ENCODE measurements at regions not wholly inside any gene's neighbourhood (a gene's known extent, or its start where the extent isn't known, plus 50 kb on each side); places are given as distances from the start of the nearest gene placed in this dataset.

DNA sequence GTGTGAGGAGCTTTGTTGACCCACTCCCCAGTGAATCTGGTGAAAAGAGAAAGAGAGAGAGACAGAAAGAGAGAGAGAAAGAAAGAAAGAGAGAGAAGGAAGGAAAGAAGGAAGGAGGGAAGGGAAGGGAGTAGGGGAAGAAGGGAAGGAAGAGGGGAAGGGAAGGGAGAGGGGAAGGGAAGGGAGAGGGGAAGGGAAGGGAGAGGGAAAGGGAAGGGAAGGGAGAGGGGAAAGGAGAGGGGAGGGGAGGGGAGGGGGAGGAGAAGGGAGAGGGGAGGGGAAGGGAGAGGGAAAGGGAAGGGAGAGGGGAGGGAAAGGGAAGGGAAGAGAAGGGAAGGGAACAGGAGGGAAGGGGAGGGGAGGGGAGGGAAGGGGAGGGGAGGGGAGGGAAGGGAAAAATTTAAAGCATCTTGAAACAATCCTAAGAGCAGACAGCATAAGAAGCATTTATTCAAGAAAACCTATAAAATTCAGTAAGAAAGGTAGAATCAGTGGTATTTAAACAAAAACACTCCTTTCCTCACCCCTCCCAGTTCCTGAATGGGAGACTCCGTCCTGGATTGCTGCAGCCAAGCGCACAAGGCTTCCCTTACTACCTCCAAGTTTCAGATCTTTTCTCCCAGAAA is 846.2 kb upstream of the POM121L12 start:
- Histone ChIP-seq H3K4me3 (ENCODE audit: low read depth, low read length) (no peak overlapping the region), H3K27ac (no peak overlapping the region), H3K36me3 (replicated peaks) (no peaks in the 10 kb centered on the region), H3K27me3 (replicated peaks) (no peaks in the 10 kb centered on the region)
- in situ Hi-C loops (cut with HindIII; ENCODE audit: low pct_ligation_motif_present, low sequenced_read_pairs), result no loop called here
- DNase-seq, result no peak
- TF ChIP-seq, protein P1, sequence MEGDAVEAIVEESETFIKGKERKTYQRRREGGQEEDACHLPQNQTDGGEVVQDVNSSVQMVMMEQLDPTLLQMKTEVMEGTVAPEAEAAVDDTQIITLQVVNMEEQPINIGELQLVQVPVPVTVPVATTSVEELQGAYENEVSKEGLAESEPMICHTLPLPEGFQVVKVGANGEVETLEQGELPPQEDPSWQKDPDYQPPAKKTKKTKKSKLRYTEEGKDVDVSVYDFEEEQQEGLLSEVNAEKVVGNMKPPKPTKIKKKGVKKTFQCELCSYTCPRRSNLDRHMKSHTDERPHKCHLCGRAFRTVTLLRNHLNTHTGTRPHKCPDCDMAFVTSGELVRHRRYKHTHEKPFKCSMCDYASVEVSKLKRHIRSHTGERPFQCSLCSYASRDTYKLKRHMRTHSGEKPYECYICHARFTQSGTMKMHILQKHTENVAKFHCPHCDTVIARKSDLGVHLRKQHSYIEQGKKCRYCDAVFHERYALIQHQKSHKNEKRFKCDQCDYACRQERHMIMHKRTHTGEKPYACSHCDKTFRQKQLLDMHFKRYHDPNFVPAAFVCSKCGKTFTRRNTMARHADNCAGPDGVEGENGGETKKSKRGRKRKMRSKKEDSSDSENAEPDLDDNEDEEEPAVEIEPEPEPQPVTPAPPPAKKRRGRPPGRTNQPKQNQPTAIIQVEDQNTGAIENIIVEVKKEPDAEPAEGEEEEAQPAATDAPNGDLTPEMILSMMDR (IDR thresholded peaks at IDR 0.05; ENCODE audit: low read depth, low read length, missing control alignments), result no peak

DNA sequence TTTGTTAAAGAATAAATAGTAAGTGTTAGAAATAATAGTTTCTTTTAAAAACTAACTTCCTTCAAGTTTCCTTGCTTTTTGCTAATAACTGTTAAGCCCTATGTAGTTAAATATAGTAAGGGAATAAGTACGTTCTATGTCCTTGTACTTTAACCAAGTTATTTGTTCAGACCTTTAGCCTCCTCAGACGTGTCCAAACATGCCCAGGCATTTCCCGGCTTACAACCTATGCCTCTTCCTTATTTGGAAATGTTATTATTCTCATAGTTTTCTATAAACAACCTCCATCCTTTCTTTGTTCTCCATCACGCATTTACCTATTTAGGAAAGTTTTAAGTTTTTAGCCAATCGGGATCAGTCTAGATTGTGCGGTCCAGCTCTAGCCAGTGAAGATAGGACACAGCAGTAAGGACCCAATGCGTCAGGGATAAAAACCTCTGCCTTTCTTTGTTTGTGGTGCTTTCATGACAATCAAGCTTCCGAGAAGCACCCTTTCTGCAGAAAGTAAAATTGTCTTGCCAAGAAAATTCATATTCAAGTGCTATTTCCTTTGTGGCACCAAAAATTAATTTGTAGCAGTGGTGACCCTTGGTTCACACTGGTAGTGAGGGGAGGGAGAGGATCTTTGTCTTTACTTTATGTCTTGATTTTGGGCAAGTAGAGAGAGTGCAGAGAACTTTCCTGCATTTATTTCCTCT is 851.3 kb upstream of the POM121L12 start:
- DNase-seq, result no peak
- TF ChIP-seq, protein P1 (IDR thresholded peaks at IDR 0.05; ENCODE audit: low read depth, low read length, missing control alignments), result no peak
- Histone ChIP-seq H3K4me3 (ENCODE audit: low read depth, low read length) (no peak overlapping the region), H3K27me3 (replicated peaks) (no peaks in the 10 kb centered on the region), H3K36me3 (replicated peaks) (no peaks in the 10 kb centered on the region), H3K27ac (no peak overlapping the region)
- in situ Hi-C loops (cut with HindIII; ENCODE audit: low pct_ligation_motif_present, low sequenced_read_pairs), result no loop called here

DNA sequence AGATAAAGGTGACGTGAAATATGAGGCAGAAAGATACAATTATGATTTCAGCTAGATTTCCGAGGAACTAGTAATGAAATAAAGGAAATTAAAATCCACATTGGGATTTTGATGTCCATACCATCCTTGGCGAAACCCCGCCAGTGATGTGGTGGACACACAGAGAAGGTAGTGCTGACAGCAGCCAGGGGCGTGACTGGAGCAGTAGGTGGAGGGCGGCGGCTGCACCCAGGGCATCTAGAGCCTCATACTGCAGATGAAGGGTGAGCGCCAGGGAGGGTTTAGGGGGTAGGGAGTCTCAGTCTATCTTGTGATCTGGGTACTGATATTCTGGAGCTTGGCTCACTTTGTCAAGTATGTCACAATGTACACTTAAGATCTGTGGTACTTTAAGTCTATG is 855.5 kb upstream of the POM121L12 start:
- Histone ChIP-seq H3K27ac (no peak overlapping the region), H3K27me3 (replicated peaks) (no peaks in the 10 kb centered on the region), H3K36me3 (replicated peaks) (no peaks in the 10 kb centered on the region), H3K4me3 (ENCODE audit: low read depth, low read length) (no peak overlapping the region)
- in situ Hi-C loops (cut with HindIII; ENCODE audit: low pct_ligation_motif_present, low sequenced_read_pairs), result no loop called here
- DNase-seq, result no peak
- TF ChIP-seq, protein P1 (IDR thresholded peaks at IDR 0.05; ENCODE audit: low read depth, low read length, missing control alignments), result no peak

DNA sequence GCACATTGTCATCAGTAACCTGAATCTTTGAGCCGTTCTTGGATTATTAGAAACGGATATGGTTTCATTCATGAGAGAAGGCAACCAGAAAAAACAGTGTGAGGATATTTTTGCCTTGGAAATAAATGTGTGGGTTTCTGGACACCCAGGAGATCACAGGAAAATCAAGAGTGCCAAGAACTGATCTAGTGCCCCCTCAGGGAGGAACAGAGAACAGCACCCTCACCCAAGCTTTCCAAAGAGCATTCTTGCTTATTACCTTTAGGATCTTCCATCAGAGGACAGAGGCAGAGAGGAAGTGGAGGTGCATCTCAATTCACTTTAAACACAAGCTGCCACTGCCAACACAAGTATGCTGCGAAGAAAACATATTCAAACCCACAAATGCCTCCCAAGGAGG is 851.5 kb upstream of the COBL start:
- Histone ChIP-seq H3K27ac (no peak overlapping the region), H3K36me3 (replicated peaks) (no peaks in the 10 kb centered on the region), H3K4me3 (ENCODE audit: low read depth, low read length) (no peak overlapping the region), H3K27me3 (replicated peaks) (no peaks in the 10 kb centered on the region)
- TF ChIP-seq, protein P1 (IDR thresholded peaks at IDR 0.05; ENCODE audit: low read depth, low read length, missing control alignments), result peak; percentile 6
- in situ Hi-C loops (cut with HindIII; ENCODE audit: low pct_ligation_motif_present, low sequenced_read_pairs), result no loop called here
- DNase-seq, result no peak

DNA sequence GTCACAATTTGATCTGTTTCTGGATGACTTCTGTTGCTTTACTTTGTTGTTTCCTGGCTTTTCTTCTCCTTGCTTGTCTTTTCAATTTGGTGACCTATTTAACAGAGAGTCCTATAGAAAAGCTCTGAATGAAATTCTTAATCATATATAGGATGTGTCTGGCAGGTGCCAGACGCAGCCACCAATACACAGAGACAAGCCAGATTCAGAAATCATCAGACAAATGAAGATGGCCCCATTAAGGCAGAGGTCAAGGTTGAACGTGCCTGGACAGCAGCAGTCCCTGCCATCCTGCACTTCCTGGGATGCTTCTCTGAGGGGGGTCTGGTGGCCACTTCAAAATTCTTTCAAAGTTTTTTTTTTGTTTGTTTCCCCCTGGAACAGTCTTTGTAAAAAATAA is 846.7 kb upstream of the COBL start:
- in situ Hi-C loops (cut with HindIII; ENCODE audit: low pct_ligation_motif_present, low sequenced_read_pairs), result no loop called here
- Histone ChIP-seq H3K4me3 (ENCODE audit: low read depth, low read length) (no peak overlapping the region), H3K27ac (no peak overlapping the region), H3K36me3 (replicated peaks) (no peaks in the 10 kb centered on the region), H3K27me3 (replicated peaks) (no peaks in the 10 kb centered on the region)
- DNase-seq, result no peak
- TF ChIP-seq, protein P1 (IDR thresholded peaks at IDR 0.05; ENCODE audit: low read depth, low read length, missing control alignments), result no peak

Measured in brain microvascular endothelial cell (primary cell).